ENCODE measurements at regions not wholly inside any gene's neighbourhood (a gene's known extent, or its start where the extent isn't known, plus 50 kb on each side); places are given as distances from the start of the nearest gene placed in this dataset.

- TF ChIP-seq MAX (IDR thresholded peaks at IDR 0.05; ENCODE audit: low read depth, low read length) (no peak), ZNF207 (IDR thresholded peaks at IDR 0.05; ENCODE audit: borderline replicate concordance) (no peak), CREM (IDR thresholded peaks at IDR 0.05; ENCODE audit: low read depth) (no peak), TCF7 (IDR thresholded peaks at IDR 0.05; ENCODE audit: borderline replicate concordance) (no peak), USF2 (IDR thresholded peaks at IDR 0.05; ENCODE audit: borderline replicate concordance, low read depth, low read length) (no peak), STAT3 (IDR thresholded peaks at IDR 0.05; ENCODE audit: low read depth, low read length) (no peak), FOXM1 (IDR thresholded peaks at IDR 0.05; ENCODE audit: low read depth, low read length) (no peak), ZBED1 (IDR thresholded peaks at IDR 0.05; ENCODE audit: borderline replicate concordance) (no peak), PAX8 (IDR thresholded peaks at IDR 0.05) (no peak), E2F4 (IDR thresholded peaks at IDR 0.05; ENCODE audit: low read depth, low read length) (no peak), YBX1 (IDR thresholded peaks at IDR 0.05) (no peak)
Observed at GRCh38 chr1:218536296-218536986, 191.3 kb downstream of the TGFB2 start (continued).

All from GM12878 (cell line).